ENCODE measurements at regions not wholly inside any gene's neighbourhood (a gene's known extent, or its start where the extent isn't known, plus 50 kb on each side); places are given as distances from the start of the nearest gene placed in this dataset.

DNA sequence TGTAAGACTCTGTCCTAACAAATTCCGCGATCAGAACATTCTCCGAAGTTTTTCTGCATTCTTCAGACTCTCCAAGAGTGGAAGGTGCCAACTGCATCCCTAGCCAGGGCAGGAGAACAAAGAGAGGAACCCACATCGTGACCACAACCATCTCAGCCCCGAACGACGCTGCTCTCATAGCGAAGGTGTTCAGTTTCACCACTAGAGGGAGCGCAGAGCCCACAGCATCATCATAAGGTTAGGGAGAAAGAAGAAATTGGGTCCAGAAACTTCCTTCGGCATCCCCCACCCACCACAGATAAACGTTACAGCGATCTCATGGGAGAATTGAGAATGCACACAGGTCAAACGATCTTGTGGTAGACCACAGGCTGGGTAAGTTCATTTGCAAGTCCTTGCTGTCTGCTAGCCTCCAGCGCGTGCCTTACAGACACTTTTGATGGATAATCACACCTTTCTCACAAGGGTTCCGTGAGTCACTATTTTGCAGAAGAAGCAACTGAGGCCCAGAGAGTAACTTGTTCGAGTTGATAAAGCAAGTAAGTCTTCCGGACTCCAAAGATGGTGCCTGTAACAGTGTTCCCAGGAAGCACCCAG lies 53.7 kb upstream of the ARL4C start:
- TF ChIP-seq, protein P1, sequence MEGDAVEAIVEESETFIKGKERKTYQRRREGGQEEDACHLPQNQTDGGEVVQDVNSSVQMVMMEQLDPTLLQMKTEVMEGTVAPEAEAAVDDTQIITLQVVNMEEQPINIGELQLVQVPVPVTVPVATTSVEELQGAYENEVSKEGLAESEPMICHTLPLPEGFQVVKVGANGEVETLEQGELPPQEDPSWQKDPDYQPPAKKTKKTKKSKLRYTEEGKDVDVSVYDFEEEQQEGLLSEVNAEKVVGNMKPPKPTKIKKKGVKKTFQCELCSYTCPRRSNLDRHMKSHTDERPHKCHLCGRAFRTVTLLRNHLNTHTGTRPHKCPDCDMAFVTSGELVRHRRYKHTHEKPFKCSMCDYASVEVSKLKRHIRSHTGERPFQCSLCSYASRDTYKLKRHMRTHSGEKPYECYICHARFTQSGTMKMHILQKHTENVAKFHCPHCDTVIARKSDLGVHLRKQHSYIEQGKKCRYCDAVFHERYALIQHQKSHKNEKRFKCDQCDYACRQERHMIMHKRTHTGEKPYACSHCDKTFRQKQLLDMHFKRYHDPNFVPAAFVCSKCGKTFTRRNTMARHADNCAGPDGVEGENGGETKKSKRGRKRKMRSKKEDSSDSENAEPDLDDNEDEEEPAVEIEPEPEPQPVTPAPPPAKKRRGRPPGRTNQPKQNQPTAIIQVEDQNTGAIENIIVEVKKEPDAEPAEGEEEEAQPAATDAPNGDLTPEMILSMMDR (IDR thresholded peaks at IDR 0.05; ENCODE audit: insufficient read depth, low read length) = peak; percentile 95
- peak; percentile 96 for DNase-seq (ENCODE audit: low read depth)
- no peak overlapping the region for H3K4me3 ChIP-seq (ENCODE audit: low read depth, low read length)

DNA sequence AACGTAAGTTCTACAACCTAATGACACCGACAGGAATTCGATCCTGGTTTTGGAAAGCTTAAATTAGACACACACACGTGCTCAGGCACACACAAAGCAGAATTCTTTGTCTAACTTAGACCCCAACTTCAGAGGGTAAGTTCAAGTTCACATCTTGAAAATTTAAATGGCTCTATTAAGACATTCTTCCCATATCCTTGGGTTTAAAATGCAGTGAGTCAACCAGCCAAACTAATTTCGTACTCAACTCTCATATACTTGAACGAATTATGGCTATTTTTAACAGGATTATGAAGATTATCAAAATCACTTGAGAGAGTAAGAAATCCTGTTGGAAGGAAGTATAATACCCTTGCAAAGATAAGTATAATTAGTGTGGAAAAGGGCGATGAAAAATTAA lies 53.2 kb upstream of the ARL4C start:
- TF ChIP-seq, protein P1 (IDR thresholded peaks at IDR 0.05; ENCODE audit: insufficient read depth, low read length) = no peak
- no peak overlapping the region for H3K4me3 ChIP-seq (ENCODE audit: low read depth, low read length)
- DNase-seq (ENCODE audit: low read depth) = no peak

DNA sequence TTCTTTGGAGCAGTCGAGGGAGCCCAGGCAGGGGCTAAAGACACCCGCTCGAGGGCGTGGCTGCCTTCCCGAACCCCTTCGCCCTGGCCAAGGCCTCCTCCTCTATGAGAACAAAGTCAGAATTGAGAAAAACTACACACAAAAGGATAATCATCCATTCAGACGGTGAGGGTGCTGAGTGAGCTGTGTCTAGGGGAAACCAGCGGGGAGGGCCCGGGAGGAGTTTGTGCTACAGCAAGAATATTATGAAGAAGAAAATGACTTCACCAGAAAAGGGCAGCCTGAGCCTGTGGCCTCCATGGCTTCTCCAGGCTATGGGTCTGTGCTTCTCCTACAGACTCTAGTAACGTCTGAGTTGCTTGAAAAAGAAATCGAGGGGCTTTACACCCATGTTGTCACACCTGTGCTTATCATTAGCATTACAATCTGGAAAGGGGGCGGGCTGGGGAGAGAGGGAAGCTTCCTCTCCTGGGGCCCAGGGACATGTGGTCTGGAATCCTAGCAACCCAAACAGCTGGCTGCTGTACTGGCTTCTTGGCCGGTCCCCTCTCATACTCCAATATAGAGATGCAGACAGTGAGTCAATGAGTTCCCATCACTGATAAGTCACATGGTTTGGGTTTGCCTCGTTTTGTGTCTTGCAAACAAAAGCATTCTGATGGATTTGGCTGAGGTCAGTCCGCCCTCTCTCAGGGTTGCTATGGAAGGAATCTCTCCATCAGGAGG lies 52.0 kb upstream of the ARL4C start:
- H3K4me3 ChIP-seq (ENCODE audit: low read depth, low read length) = no peak overlapping the region
- TF ChIP-seq, protein P1 (IDR thresholded peaks at IDR 0.05; ENCODE audit: insufficient read depth, low read length) = no peak
- DNase-seq (ENCODE audit: low read depth) = peak; percentile 93

DNA sequence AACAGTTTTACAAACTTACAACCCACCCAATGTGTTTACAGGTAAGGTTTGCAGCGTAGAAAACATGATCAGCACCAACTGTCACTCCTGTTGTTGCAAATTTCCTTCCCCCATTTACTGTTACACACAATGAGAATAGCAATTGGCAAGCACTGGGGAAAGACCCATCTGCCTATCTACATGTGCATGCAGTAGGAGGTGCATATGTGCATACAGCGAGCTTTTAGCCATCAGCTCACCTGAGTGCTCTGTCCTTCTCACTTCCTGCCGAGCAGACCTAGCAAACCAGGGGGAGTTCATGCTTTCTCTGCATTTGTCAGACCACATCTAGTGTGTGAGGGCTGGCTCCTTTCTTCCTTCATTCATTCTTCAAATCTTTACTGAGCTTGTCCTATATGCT lies 49.9 kb upstream of the ARL4C start:
- DNase-seq (ENCODE audit: low read depth) = no peak
- H3K4me3 ChIP-seq (ENCODE audit: low read depth, low read length) = no peak overlapping the region
- TF ChIP-seq, protein P1 (IDR thresholded peaks at IDR 0.05; ENCODE audit: insufficient read depth, low read length) = no peak

Measured in fibroblast of the aortic adventitia (primary cell).